Activated CD8-positive, alpha-beta T cell treated with anti-CD3 and anti-CD28 coated beads, Interleukin-2, amount 10 ng/mL, durations not matched to agents 7 days and 5 days (primary cell): ENCODE measurements at regions not wholly inside any gene's neighbourhood (a gene's known extent, or its start where the extent isn't known, plus 50 kb on each side); places are given as distances from the start of the nearest gene placed in this dataset.

Experiments used
- ATAC-seq: fragments of 150-1000 bp; cut with Tn5 transposase; one replicate; pipeline ENCODE4 v1.10.0; 2021; ENCODE audit warnings: moderate library complexity
- CTCF ChIA-PET: fragments of 350-600 bp; sonication (Branson Sonifier 250); formaldehyde crosslinking; loops from one replicate; lab custom pipeline; 2021; ENCODE audit warnings: antibody characterized with exemption; lab: Charles Lee
- POLR2A ChIA-PET: fragments of 350-600 bp; sonication (Branson Sonifier 250); formaldehyde crosslinking; loops from one replicate; lab custom pipeline; 2021; ENCODE audit warnings: antibody characterized with exemption; lab: Charles Lee
- DNase-seq: peaks from one replicate; pipeline ENCODE4 v3.0.0-alpha.2; 2020
- H3K27ac Mint-ChIP-seq: one replicate; pipeline ENCODE4 v1.8.0; 2021; ENCODE audit warnings: mild to moderate bottlenecking, mixed read lengths
- H3K27me3 Mint-ChIP-seq: one replicate; pipeline ENCODE4 v1.8.0; 2021; ENCODE audit warnings: low read depth, mixed read lengths
- H3K36me3 Mint-ChIP-seq: one replicate; pipeline ENCODE4 v1.8.0; 2021; ENCODE audit warnings: low read depth, mixed read lengths
- H3K4me1 Mint-ChIP-seq: one replicate; pipeline ENCODE4 v1.8.0; 2021; ENCODE audit warnings: low read depth, mixed read lengths
- H3K4me3 Mint-ChIP-seq: one replicate; pipeline ENCODE4 v1.8.0; 2021; ENCODE audit warnings: mild to moderate bottlenecking, mixed read lengths
- H3K9me3 Mint-ChIP-seq: one replicate; pipeline ENCODE4 v1.8.0; 2022; ENCODE audit warnings: mixed read lengths; ENCODE audit not compliant: insufficient read depth

DNA sequence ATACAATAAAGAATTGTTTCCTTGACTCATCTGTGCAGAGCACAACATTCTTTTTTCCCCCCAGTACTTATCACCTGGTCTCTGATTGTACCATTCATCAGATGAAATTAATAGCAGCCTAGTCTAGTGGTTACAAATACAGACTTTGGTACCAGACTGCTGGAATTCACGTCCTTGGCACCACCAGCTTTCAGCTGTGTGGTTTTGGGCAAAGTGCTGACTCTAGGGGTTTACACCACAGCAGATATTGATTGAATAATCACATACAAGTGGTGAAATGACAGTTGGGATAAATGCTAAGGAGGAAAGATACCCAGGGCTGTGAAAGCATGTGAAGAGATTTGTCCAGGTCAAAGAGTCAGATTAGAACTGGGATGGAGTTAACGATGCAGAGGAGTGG, 79.3 kb upstream of the ATP10B start:
- no peaks in the 10 kb centered on the region for H3K9me3 Mint-ChIP-seq
- no peaks in the 10 kb centered on the region for H3K4me1 Mint-ChIP-seq
- H3K4me3 Mint-ChIP-seq = no peak overlapping the region
- POLR2A ChIA-PET = no interaction called here
- no peaks in the 10 kb centered on the region for H3K27me3 Mint-ChIP-seq
- H3K27ac Mint-ChIP-seq = no peak overlapping the region
- CTCF ChIA-PET = no interaction called here
- ATAC-seq = no peak
- H3K36me3 Mint-ChIP-seq = no peaks in the 10 kb centered on the region
- no peak for DNase-seq

DNA sequence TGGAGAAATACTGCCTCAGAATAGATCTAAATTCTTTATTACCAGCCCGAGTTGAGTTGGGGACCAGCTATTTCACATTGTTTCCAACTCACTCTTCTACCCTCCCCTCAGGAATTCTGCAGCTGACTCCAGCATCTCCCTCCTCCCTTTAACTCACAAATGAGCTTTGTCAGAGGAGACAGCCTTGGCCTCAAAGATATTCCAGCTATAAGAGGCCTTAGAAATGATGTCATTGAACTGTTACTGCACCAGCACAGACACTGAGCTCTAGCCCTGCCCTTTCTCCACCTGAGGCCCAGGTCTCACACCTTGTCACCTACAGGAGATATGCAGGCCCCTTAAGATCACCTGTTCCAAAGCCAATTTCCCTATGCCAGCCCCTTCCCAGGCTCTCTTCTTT, 78.4 kb upstream of the ATP10B start:
- no peak overlapping the region for H3K27ac Mint-ChIP-seq
- H3K36me3 Mint-ChIP-seq = no peaks in the 10 kb centered on the region
- ATAC-seq (no peak), DNase-seq (no peak)
- H3K27me3 Mint-ChIP-seq = no peaks in the 10 kb centered on the region
- POLR2A ChIA-PET = no interaction called here
- H3K4me3 Mint-ChIP-seq = no peak overlapping the region
- CTCF ChIA-PET = no interaction called here
- no peaks in the 10 kb centered on the region for H3K9me3 Mint-ChIP-seq
- H3K4me1 Mint-ChIP-seq = no peaks in the 10 kb centered on the region

- CTCF ChIA-PET = no interaction called here
- no peaks in the 10 kb centered on the region for H3K9me3 Mint-ChIP-seq
- H3K4me3 Mint-ChIP-seq = no peak overlapping the region
- H3K27me3 Mint-ChIP-seq = no peaks in the 10 kb centered on the region
- H3K36me3 Mint-ChIP-seq = no peaks in the 10 kb centered on the region
- no peak overlapping the region for H3K27ac Mint-ChIP-seq
- POLR2A ChIA-PET = no interaction called here
- DNase-seq (no peak), ATAC-seq (no peak)
- no peaks in the 10 kb centered on the region for H3K4me1 Mint-ChIP-seq
These were observed 77.9 kb upstream of the ATP10B start for GRCh38 chr5:160929906-160930305.

GRCh38 chr5:160929360-160929759, 77.3 kb upstream of the ATP10B start:
- H3K9me3 Mint-ChIP-seq = no peaks in the 10 kb centered on the region
- H3K36me3 Mint-ChIP-seq = no peaks in the 10 kb centered on the region
- no peak overlapping the region for H3K27ac Mint-ChIP-seq
- H3K4me3 Mint-ChIP-seq = no peak overlapping the region
- POLR2A ChIA-PET = no interaction called here
- no peaks in the 10 kb centered on the region for H3K4me1 Mint-ChIP-seq
- ATAC-seq (no peak), DNase-seq (no peak)
- CTCF ChIA-PET = no interaction called here
- H3K27me3 Mint-ChIP-seq = no peaks in the 10 kb centered on the region

DNA sequence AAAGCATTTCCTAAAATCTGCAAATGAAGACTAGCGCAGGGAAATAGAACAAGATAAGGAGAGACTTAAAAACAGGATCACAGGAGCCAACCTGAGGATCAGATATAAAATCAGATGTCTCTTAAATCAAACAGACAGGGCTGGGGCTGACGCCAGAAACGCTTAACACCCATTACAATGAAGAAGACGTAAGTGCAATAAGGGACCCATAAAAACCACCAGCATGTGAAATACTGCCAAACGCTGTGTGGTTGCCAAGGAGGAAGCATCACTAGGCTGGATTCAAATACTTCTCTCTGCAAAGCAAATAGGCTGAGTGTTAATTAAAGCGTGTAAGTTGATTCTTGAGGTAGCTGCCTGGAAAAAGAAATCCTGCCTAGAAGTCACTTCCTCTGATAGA, 74.4 kb upstream of the ATP10B start:
- DNase-seq (no peak), ATAC-seq (no peak)
- no peaks in the 10 kb centered on the region for H3K36me3 Mint-ChIP-seq
- H3K9me3 Mint-ChIP-seq = no peaks in the 10 kb centered on the region
- POLR2A ChIA-PET = no interaction called here
- H3K27ac Mint-ChIP-seq = no peak overlapping the region
- H3K4me1 Mint-ChIP-seq = no peaks in the 10 kb centered on the region
- H3K27me3 Mint-ChIP-seq = no peaks in the 10 kb centered on the region
- no peak overlapping the region for H3K4me3 Mint-ChIP-seq
- CTCF ChIA-PET = no interaction called here

DNA sequence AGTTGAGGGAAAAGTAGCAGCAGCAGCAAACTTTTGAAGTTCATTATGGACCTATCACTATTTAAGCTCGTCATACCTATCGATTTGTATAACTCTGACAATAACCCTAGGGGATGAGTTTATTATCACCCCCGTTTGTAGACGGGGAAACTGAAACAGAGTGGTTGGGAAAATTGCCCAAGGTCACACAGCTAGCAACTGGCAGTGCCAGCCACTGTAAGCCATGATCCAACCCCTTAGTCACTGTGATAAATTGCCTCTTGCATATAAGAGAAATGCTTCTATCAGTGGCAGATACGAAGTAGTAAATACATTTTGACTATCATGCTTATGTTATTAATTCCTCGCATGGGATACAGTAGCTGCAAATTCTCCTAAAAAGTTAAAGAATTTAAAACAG, 73.3 kb upstream of the ATP10B start:
- ChIA-PET CTCF (no interaction called here), POLR2A (no interaction called here)
- H3K27me3 Mint-ChIP-seq = no peaks in the 10 kb centered on the region
- no peak overlapping the region for H3K4me3 Mint-ChIP-seq
- ATAC-seq = no peak
- no peaks in the 10 kb centered on the region for H3K36me3 Mint-ChIP-seq
- no peaks in the 10 kb centered on the region for H3K9me3 Mint-ChIP-seq
- H3K4me1 Mint-ChIP-seq = no peaks in the 10 kb centered on the region
- no peak for DNase-seq
- no peak overlapping the region for H3K27ac Mint-ChIP-seq

GRCh38 chr5:160923936-160924710, 72.1 kb upstream of the ATP10B start:
- CTCF ChIA-PET = no interaction called here
- no peak for ATAC-seq

DNA sequence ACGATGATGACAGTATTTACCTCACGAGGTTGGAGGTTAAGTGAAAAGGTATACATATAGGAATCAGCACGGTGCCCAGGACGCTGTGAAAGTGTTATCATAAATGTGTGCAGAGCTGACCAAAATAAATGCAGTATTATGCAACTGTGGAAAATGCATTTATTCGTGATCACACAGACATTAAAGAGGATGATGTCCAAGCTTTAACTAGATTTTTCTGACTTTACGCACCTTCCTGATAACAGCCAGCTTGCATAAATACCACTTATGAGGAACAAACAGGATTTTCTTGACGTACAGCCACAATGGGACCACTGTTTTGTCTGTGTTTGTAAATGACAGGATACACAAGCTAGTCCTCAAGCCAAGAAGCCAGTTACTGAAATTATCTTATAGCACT, 71.4 kb upstream of the ATP10B start:
- CTCF ChIA-PET = no interaction called here

More at GRCh38 chr5:160923936-160924710, 72.1 kb upstream of the ATP10B start:
- Mint-ChIP-seq H3K36me3 (no peaks in the 10 kb centered on the region), H3K4me3 (no peak overlapping the region), H3K9me3 (no peaks in the 10 kb centered on the region), H3K4me1 (no peaks in the 10 kb centered on the region), H3K27me3 (no peaks in the 10 kb centered on the region), H3K27ac (no peak overlapping the region)
- DNase-seq = no peak
- POLR2A ChIA-PET = no interaction called here

GRCh38 chr5:160922311-160922710, 70.3 kb upstream of the ATP10B start:
- no peaks in the 10 kb centered on the region for H3K9me3 Mint-ChIP-seq
- no peaks in the 10 kb centered on the region for H3K36me3 Mint-ChIP-seq
- no peak overlapping the region for H3K4me3 Mint-ChIP-seq
- CTCF ChIA-PET = no interaction called here
- H3K27me3 Mint-ChIP-seq = no peaks in the 10 kb centered on the region
- no peak overlapping the region for H3K27ac Mint-ChIP-seq
- ATAC-seq (no peak), DNase-seq (no peak)
- no peaks in the 10 kb centered on the region for H3K4me1 Mint-ChIP-seq
- POLR2A ChIA-PET = no interaction called here

More for the DNA sequence above, 71.4 kb upstream of the ATP10B start:
- Mint-ChIP-seq H3K36me3 (no peaks in the 10 kb centered on the region), H3K9me3 (no peaks in the 10 kb centered on the region), H3K27ac (no peak overlapping the region), H3K4me3 (no peak overlapping the region), H3K4me1 (no peaks in the 10 kb centered on the region), H3K27me3 (no peaks in the 10 kb centered on the region)
- POLR2A ChIA-PET = no interaction called here
- no peak for DNase-seq
- no peak for ATAC-seq

- no peaks in the 10 kb centered on the region for H3K27me3 Mint-ChIP-seq
These were observed 69.6 kb upstream of the ATP10B start for GRCh38 chr5:160921423-160922285.

DNA sequence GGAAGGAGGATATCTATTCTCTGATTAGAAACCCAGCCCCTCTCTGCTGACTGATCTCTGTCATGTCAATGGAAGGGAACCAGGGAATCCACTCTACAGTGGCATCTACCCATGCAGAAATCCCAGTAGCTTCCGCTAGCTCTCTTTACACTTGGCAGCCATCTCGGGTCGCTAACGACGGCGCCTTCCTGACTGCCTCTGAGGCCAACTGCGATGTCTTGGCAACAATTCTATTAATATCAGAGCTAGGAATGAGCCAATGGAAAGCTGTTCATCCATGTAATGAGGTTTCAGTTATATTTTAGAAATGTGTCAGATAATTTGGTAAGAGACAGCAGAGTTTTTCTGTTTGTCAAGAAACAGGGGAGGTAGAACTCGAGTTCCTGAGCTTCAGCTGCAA, 67.6 kb upstream of the ATP10B start:
- ATAC-seq (no peak), DNase-seq (no peak)
- ChIA-PET POLR2A (no interaction called here), CTCF (no interaction called here)
- no peaks in the 10 kb centered on the region for H3K9me3 Mint-ChIP-seq
- H3K27me3 Mint-ChIP-seq = no peaks in the 10 kb centered on the region
- no peaks in the 10 kb centered on the region for H3K36me3 Mint-ChIP-seq
- H3K4me3 Mint-ChIP-seq = no peak overlapping the region
- no peaks in the 10 kb centered on the region for H3K4me1 Mint-ChIP-seq
- H3K27ac Mint-ChIP-seq = no peak overlapping the region

More at GRCh38 chr5:160921423-160922285, 69.6 kb upstream of the ATP10B start:
- CTCF ChIA-PET = no interaction called here
- Mint-ChIP-seq H3K4me1 (no peaks in the 10 kb centered on the region), H3K4me3 (no peak overlapping the region), H3K36me3 (no peaks in the 10 kb centered on the region), H3K27ac (no peak overlapping the region), H3K9me3 (no peaks in the 10 kb centered on the region)
- no peak for DNase-seq
- no peak for ATAC-seq
- POLR2A ChIA-PET = no interaction called here

DNA sequence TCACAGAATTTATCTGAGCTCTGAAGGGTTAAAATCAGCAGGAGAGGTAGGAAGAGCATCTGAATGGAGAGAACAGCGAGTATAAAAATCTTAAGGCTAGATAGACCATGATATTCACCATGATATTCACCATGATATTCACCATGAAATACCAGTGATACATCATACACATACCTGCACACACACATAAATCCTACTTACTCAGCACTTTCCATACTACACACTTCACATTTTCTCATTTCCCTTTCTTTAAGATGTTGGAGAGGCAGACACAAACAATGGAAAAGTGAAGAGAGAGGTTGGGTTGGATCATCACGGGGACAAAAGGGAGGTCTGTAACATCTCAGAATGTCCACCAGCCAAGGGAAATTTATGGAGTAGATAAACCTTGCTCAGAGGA, 66.4 kb upstream of the ATP10B start:
- ChIA-PET CTCF (no interaction called here), POLR2A (no interaction called here)
- Mint-ChIP-seq H3K36me3 (no peaks in the 10 kb centered on the region), H3K4me1 (no peaks in the 10 kb centered on the region), H3K9me3 (no peaks in the 10 kb centered on the region), H3K4me3 (no peak overlapping the region), H3K27me3 (no peaks in the 10 kb centered on the region), H3K27ac (no peak overlapping the region)
- ATAC-seq = no peak
- DNase-seq = no peak
